ENCODE measurements at regions not wholly inside any gene's neighbourhood (a gene's known extent, or its start where the extent isn't known, plus 50 kb on each side); places are given as distances from the start of the nearest gene placed in this dataset.

- TF ChIP-seq CTCF (conservative IDR thresholded peaks at IDR 0.05) (no peak), ZFX (IDR thresholded peaks at IDR 0.05) (no peak)
- no peak overlapping the region for H3K27ac ChIP-seq
These were observed 80.2 kb downstream of the CMPK2 start for GRCh38 chr2:6785493-6785892.

GRCh38 chr2:6787376-6787775 lies 78.3 kb downstream of the CMPK2 start:
- no peak overlapping the region for H3K27ac ChIP-seq
- no peak for TF ChIP-seq ZFX (IDR thresholded peaks at IDR 0.05)
- no peak for TF ChIP-seq CTCF (conservative IDR thresholded peaks at IDR 0.05)

GRCh38 chr2:6788614-6789013 lies 77.1 kb downstream of the CMPK2 start:
- no peak overlapping the region for H3K27ac ChIP-seq
- TF ChIP-seq CTCF (conservative IDR thresholded peaks at IDR 0.05) (no peak), ZFX (IDR thresholded peaks at IDR 0.05) (no peak)

GRCh38 chr2:6789559-6790138 lies 76.1 kb downstream of the CMPK2 start:
- no peak for TF ChIP-seq ZFX (IDR thresholded peaks at IDR 0.05)
- no peak for TF ChIP-seq CTCF (conservative IDR thresholded peaks at IDR 0.05)
- no peak overlapping the region for H3K27ac ChIP-seq

- H3K27ac ChIP-seq, result no peak overlapping the region
- no peak for TF ChIP-seq ZFX (IDR thresholded peaks at IDR 0.05)
- TF ChIP-seq CTCF (conservative IDR thresholded peaks at IDR 0.05), result peak; percentile 27
These were observed 74.0 kb downstream of the CMPK2 start for GRCh38 chr2:6791682-6792081.

- no peak overlapping the region for H3K27ac ChIP-seq
- TF ChIP-seq CTCF (conservative IDR thresholded peaks at IDR 0.05) (no peak), ZFX (IDR thresholded peaks at IDR 0.05) (no peak)
These were observed 72.8 kb downstream of the CMPK2 start for GRCh38 chr2:6792883-6793282.

- no peak overlapping the region for H3K27ac ChIP-seq
- no peak for TF ChIP-seq ZFX (IDR thresholded peaks at IDR 0.05)
- no peak for TF ChIP-seq CTCF (conservative IDR thresholded peaks at IDR 0.05)
These were observed 72.3 kb downstream of the CMPK2 start for GRCh38 chr2:6793371-6793770.
